Prostate gland (tissue), 2 donors: ENCODE measurements at regions not wholly inside any gene's neighbourhood (a gene's known extent, or its start where the extent isn't known, plus 50 kb on each side); places are given as distances from the start of the nearest gene placed in this dataset.

Experiments
- DNase-seq: peaks from one replicate; pipeline ENCODE4 v3.0.0-alpha.2; 2019; ENCODE audit warnings: low spot score
- H3K27ac ChIP-seq, 2 donors: fragments of 200-600 bp; sonication (generic); 2 replicates each; pipeline ENCODE4 v1.5.1; 2017 to 2019
- H3K27me3 ChIP-seq: fragments of 200-600 bp; sonication (generic); replicated peaks from 2 replicates; pipeline ENCODE4 v1.5.1; 2019; ENCODE audit not compliant: insufficient read depth
- H3K36me3 ChIP-seq, 2 donors: fragments of 200-600 bp; sonication (generic); 1 replicate in 1 of 2; 2 replicates in 1 of 2; pipeline versions ENCODE4 v1.5.1 to v1.8.1; 2017 to 2019
- H3K4me1 ChIP-seq: fragments of 200-600 bp; sonication (generic); replicated peaks from 2 replicates; pipeline ENCODE4 v1.5.1; 2019
- H3K4me3 ChIP-seq, 2 donors: fragments of 200-600 bp; sonication (generic); 2 replicates each; pipeline ENCODE4 v1.5.1; 2017 to 2019
- H3K9me3 ChIP-seq: fragments of 200-600 bp; sonication (generic); 2 replicates; pipeline ENCODE4 v1.5.1; 2017
- POLR2A ChIP-seq: fragments of 450-650 bp; IDR thresholded peaks from one replicate; pipeline ENCODE4 v1.6.1; 2016; ENCODE audit warnings: antibody characterized with exemption, mild to moderate bottlenecking
- POLR2AphosphoS5 ChIP-seq: sonication (generic); formaldehyde crosslinking; IDR thresholded peaks from one replicate; pipeline ENCODE4 v1.6.1; 2017; ENCODE audit warnings: antibody characterized with exemption
- WGBS: methylation state at CpG from one replicate; pipeline ENCODE4 v1.1.5; 2018; 5-methylcytosine and 5-hydroxymethylcytosine counted together
- intact Hi-C: fragments of 100-400 bp; cut with DNase I; formaldehyde crosslinking; loops from one replicate; pipeline ENCODE4 v1.14.2; 2022
- TF ChIP-seq, protein P1 (sequence below), 4 experiments: fragments of 200-600 bp in 2 of 4; fragments of 450-650 bp in 2 of 4; sonication (generic) in 2 of 4; IDR thresholded peaks; 1 replicate in 3 of 4; 2 replicates in 1 of 4; pipeline ENCODE4 v1.5.1; 2016 to 2019; ENCODE audit warnings: antibody characterized with exemption in 4 of 4, mild to moderate bottlenecking in 2 of 4, moderate library complexity in 2 of 4

DNA sequence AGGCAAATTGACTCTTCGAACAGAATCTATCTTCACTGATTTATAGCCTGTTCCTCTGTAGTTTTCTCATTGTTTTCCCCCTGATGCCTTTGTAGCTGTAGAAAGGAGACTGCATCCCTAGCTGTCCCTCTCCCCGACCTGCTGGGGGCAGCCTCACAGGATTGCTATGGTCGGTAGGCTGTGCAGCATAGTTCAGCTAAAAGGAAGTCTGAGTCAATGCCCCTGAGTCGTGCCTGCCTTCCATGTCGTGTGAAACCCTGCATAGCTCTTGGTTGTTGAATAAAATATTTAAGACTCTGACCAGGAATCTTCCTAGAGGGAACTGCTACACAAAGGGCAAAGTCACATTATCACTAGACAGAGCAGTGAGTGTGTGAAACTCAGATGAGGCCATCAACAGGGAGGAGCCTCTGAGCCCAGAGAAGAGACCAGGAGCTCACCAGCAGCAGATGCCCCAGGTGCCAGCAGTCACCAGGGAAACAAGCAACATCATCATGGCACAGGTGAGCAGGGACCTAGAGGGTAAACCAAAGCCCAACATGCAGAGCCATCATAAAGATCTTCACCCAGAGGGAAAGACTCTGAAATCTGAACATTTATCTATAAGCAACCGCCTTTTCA is 108.4 kb upstream of the NBEA start:
- intact Hi-C loops = no loop called here
- Histone ChIP-seq H3K27me3 (no peaks in the 10 kb centered on the region), H3K27ac (no peak overlapping the region), H3K4me1 (no peaks in the 10 kb centered on the region), H3K9me3 (no peaks in the 10 kb centered on the region), H3K4me3 (no peak overlapping the region), H3K36me3 (no peaks in the 10 kb centered on the region)
- WGBS = 43% methylated on average over 6 of the region's 6 CpGs
- no peak for DNase-seq
- TF ChIP-seq, protein P1, sequence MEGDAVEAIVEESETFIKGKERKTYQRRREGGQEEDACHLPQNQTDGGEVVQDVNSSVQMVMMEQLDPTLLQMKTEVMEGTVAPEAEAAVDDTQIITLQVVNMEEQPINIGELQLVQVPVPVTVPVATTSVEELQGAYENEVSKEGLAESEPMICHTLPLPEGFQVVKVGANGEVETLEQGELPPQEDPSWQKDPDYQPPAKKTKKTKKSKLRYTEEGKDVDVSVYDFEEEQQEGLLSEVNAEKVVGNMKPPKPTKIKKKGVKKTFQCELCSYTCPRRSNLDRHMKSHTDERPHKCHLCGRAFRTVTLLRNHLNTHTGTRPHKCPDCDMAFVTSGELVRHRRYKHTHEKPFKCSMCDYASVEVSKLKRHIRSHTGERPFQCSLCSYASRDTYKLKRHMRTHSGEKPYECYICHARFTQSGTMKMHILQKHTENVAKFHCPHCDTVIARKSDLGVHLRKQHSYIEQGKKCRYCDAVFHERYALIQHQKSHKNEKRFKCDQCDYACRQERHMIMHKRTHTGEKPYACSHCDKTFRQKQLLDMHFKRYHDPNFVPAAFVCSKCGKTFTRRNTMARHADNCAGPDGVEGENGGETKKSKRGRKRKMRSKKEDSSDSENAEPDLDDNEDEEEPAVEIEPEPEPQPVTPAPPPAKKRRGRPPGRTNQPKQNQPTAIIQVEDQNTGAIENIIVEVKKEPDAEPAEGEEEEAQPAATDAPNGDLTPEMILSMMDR (IDR thresholded peaks at IDR 0.05) = no peak
- TF ChIP-seq POLR2AphosphoS5 (no peak), POLR2A (no peak)

DNA sequence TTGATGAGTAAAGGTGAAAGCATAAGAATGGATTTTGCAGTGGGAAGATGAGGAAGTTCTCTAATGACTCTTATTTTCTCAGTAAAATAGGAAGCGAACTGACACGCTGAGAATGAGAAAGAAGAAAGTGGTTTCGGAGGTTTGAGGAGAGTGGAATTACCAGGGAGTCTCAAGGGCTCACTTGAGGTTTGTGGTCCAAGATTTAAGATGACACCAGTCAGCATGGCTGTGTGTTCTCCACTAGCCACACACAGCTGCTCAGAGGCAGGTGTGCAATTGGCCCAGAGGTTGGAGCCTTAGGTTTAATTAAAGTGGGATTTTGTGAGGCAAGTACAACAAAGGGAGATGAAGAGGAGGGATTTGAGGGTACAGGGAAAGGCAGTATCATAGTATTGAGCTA is 99.6 kb upstream of the NBEA start:
- intact Hi-C loops = no loop called here
- no peak for DNase-seq
- H3K4me1 ChIP-seq = no peaks in the 10 kb centered on the region
- no peak for TF ChIP-seq POLR2A
- TF ChIP-seq, protein P1 (IDR thresholded peaks at IDR 0.05) = no peak
- no peak for TF ChIP-seq POLR2AphosphoS5
- H3K27ac ChIP-seq = no peak overlapping the region
- H3K9me3 ChIP-seq = no peaks in the 10 kb centered on the region
- no peak overlapping the region for H3K4me3 ChIP-seq
- no peaks in the 10 kb centered on the region for H3K36me3 ChIP-seq
- H3K27me3 ChIP-seq = no peaks in the 10 kb centered on the region
- 89% methylated on average over 3 of the region's 3 CpGs for WGBS

DNA sequence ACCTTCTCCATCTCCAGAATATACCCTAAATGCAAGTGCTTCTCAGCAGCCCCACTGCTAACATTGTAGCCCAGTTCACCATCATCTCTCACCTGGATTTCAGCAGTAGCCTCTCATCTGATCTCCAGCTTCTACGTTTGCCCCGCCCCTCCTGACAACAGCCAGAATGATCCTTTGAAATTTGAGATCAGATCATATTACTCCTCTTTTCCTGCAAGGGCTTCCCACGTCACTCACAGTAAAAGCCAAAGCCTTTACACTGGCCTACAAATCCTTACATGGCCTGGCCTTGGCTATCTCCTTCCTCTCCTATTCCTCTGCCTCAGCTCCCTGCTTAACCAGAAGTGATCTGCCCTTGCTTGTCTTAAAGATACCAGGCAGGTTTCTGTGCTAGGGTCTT is 94.3 kb upstream of the NBEA start:
- no peaks in the 10 kb centered on the region for H3K27me3 ChIP-seq
- H3K36me3 ChIP-seq = no peaks in the 10 kb centered on the region
- DNase-seq = no peak
- TF ChIP-seq, protein P1 (IDR thresholded peaks at IDR 0.05) = no peak
- no peak for TF ChIP-seq POLR2A
- no peak for TF ChIP-seq POLR2AphosphoS5
- no peak overlapping the region for H3K4me3 ChIP-seq
- intact Hi-C loops = no loop called here
- H3K9me3 ChIP-seq = no peaks in the 10 kb centered on the region
- no peak overlapping the region for H3K27ac ChIP-seq
- 37% methylated on average over 3 of the region's 3 CpGs for WGBS
- no peaks in the 10 kb centered on the region for H3K4me1 ChIP-seq

DNA sequence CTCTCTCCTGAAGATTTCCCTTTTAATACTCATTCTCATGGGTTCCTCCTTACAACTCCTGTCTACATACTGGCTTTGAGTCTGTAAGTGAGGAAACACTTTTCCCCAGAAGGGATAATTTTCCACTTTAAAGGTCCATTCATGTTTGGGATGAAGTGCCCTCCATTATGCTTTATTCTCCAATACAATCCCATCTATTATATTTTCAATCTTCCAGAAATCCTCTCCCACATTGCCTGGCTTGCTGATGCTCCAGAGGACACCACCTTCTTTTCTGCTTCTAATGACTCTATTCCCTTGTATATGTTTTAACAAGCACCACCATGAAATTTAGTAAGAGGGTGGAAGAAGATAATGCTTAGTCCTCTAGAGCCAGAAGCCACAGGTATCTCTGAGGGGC is 92.7 kb upstream of the NBEA start:
- Histone ChIP-seq H3K9me3 (no peaks in the 10 kb centered on the region), H3K4me1 (no peaks in the 10 kb centered on the region), H3K4me3 (no peak overlapping the region), H3K27me3 (no peaks in the 10 kb centered on the region), H3K36me3 (no peaks in the 10 kb centered on the region), H3K27ac (no peak overlapping the region)
- intact Hi-C loops = no loop called here
- no peak for DNase-seq
- TF ChIP-seq POLR2AphosphoS5 = no peak
- TF ChIP-seq, protein P1 (IDR thresholded peaks at IDR 0.05) = no peak
- TF ChIP-seq POLR2A = no peak

DNA sequence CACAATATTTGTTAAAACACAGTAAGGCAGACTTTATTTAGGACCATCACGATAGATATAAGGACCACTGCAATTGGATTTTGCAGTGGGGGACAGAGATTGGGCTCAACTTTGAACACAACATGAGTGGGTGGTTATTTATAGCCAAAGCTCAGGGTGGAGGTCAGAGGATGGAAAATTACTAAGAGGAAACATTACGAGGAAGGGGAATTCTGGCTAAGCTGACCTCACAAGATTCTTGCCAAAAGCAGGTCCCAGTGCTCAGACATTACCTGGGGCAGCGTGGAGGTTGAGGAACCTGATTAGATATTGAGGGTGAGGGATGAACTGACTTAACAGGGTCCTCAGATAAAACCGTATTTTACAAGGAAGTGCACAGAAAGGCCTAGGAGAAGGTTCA is 88.9 kb upstream of the NBEA start:
- 76% methylated on average over 4 of the region's 4 CpGs for WGBS
- no peak for TF ChIP-seq POLR2AphosphoS5
- TF ChIP-seq, protein P1 (IDR thresholded peaks at IDR 0.05) = no peak
- no peak for TF ChIP-seq POLR2A
- H3K9me3 ChIP-seq = no peaks in the 10 kb centered on the region
- no peaks in the 10 kb centered on the region for H3K27me3 ChIP-seq
- no peak overlapping the region for H3K27ac ChIP-seq
- H3K4me3 ChIP-seq = no peak overlapping the region
- no peak for DNase-seq
- H3K36me3 ChIP-seq = no peaks in the 10 kb centered on the region
- H3K4me1 ChIP-seq = no peaks in the 10 kb centered on the region
- intact Hi-C loops = no loop called here
